NCI-H2107 treated with DMSO at 0.1 percent for 48 hours (cell line): ENCODE measurements at regions not wholly inside any gene's neighbourhood (a gene's known extent, or its start where the extent isn't known, plus 50 kb on each side); places are given as distances from the start of the nearest gene placed in this dataset.
"Not testable (repeated sequence)": the region's sequence is repeated elsewhere in the genome, so short reads cannot be mapped to it uniquely, and the experiment has no call there.

ENCODE experiments used
- DNase-seq: peaks from one replicate; lab custom pipeline; 2025; ENCODE audit not compliant: unreplicated experiment; lab: John Stamatoyannopoulos, UW

- no peak for DNase-seq
These were observed 502.9 kb upstream of the PCDH10 start for GRCh38 chr4:132646186-132646585.

DNA sequence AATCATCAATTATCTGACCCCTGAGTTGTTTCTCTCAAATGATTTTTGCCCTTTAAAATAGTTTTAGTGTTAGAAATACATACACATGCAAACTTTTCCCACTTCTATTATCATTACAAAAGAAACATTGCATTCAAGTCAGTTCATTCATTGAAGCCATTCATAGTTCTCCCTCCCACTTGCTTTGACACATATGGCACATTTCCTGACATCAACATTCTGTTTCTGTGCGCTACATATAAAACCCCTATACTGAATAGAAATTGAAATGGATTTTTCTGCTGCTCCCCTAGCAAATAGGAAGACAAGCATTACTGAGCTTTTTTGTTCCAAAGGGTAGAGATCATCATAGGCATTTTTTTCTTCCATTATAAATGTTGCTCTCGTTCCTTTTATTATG lies 497.9 kb upstream of the PCDH10 start:
- DNase-seq, result no peak

- DNase-seq, result no peak
These were observed 488.9 kb upstream of the PCDH10 start for GRCh38 chr4:132660181-132660580.

DNA sequence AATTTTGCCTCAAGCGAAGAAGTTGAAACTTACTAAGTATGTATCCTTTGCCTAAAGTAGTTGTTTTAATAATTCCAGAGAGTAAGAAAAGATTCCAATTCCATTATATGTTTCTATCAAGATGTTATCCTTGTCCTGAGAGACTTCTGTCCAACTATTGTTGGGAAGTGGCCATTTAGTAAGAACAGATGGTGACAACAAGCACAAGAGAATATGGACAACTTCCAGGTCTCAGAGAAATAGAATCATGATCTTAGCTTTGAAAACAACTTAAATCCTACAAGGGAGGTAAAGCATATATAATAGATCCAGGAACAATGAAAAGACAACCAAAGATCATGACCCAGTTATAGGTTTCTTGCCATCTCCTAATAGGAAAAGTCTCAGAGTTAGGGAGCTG lies 486.6 kb upstream of the PCDH10 start:
- no peak for DNase-seq

DNA sequence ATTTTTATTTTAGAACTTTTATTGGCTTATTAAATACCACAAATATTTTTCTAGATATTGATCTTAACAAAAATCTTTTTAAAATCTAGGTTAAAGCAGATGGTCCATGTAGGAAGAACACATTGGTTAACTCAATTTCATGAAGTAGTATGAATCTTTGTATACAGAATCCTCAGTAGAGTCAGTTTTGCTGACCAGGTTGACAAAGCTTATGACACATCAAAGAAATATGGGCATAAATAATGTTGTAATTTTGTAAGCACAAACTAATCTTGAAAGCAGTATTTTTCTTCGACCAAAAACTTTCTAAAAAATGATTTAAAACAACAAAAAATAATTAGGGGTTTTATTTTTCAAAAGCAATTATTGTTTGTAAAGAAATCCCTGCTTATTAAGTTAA lies 479.3 kb upstream of the PCDH10 start:
- no peak for DNase-seq

DNA sequence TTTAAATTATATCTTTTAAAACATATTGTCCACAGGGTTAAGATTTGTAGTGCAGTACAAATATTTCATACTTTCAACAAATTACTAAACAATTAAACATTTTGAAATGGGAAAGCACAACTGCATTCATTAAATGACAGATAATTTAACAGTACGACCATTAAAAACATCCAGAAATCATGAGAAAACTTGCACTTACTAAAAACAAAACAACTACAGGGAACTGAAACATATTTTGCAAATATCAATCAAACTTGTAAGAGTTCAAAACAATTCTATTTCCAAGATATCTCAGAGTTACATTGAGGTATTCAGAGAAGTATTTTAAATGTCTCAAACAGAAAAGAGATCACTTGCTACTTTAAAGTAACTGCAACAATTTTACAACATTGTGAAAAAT lies 478.5 kb upstream of the PCDH10 start:
- DNase-seq, result no peak

- DNase-seq, result no peak
These were observed 465.1 kb upstream of the PCDH10 start for GRCh38 chr4:132683957-132684356.

- no peak for DNase-seq
These were observed 458.1 kb upstream of the PCDH10 start for GRCh38 chr4:132691026-132691425.

- no peak for DNase-seq
These were observed 457.4 kb upstream of the PCDH10 start for GRCh38 chr4:132691668-132692067.

GRCh38 chr4:132694775-132695174 lies 454.3 kb upstream of the PCDH10 start:
- DNase-seq, result no peak

DNA sequence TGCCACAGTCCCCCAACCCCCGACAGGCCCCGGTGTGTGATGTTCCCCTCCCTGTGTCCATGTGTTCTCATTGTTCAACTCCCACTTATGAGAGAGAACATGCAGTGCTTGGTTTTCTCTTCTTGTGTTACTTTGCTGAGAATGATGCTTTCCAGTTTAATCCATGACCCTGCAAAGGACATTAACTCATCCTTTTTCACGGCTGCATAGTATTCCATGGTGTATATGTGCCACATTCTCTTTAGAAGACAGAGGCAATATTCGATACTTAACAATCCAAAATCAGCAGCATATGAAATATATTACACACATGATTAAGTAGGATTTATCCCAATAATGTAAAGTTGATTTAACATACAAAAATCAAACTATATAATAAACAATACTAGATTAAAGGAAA lies 451.6 kb upstream of the PCDH10 start:
- not testable (repeated sequence) for DNase-seq

- no peak for DNase-seq
These were observed 441.1 kb upstream of the PCDH10 start for GRCh38 chr4:132707955-132708354.

DNA sequence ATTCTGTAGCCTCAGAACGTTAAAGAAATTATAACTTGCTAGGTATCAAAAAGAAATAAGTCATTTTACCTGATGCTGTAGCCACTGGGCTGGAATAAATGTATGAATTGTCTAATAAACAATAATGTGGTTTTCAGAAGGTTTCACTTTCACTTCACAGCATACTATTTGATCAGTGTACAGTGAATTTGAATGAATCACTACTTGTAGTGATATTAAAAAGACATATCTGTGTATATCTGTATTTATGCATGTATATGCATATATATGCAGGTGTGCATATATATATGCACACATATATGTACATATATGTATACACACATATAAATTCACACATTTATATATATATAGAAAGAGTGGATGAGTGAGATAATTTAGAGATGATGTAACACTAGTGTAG lies 440.0 kb upstream of the PCDH10 start:
- no peak for DNase-seq

- no peak for DNase-seq
These were observed 438.1 kb upstream of the PCDH10 start for GRCh38 chr4:132710971-132711370.

DNA sequence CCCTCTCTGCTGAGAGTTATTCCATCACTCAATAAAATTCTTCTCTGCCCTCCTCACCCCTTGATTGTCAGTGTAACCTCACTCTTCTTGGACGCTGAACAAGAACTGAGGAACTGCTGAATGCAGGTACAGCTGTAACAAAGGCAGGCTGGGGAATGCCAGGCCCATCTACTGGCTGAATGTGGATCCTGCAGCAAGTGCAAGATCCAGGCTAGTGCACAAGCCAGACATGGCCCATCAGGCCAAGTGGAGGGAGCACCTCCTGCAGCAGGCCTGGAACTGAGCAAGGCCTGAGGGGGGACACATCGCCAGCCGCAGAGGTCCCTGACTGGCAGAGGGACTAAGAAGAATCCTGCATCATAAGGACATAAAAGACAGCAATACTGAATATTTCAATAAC lies 411.8 kb upstream of the PCDH10 start:
- DNase-seq, result no peak

DNA sequence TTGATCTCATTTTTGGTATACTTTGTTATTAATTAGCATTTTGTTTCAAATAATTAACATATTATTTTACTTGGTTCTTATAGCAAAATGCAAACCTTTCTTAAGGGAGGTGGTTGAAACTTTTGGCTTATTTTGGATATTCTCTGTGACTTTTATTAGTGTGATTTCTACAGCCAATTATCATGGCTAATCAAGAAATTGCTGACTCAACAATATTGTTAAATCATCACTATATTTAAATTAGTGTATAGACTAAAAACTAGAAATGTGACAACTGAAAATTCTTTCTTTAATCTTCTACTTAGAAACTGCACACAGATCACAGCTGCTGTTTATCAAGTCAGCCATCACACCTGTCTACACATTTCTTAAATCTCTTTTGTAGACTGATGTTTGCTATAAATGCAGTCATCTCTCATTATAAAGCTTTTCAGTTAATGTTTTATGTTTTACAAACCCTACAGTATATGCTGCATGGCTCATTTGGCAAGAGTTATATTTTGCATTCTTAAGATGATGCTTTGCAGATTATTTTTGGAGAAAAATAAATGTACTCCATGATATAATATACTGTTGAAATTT lies 389.8 kb upstream of the PCDH10 start:
- DNase-seq, result no peak

GRCh38 chr4:132763465-132763864 lies 385.6 kb upstream of the PCDH10 start:
- DNase-seq, result no peak

DNA sequence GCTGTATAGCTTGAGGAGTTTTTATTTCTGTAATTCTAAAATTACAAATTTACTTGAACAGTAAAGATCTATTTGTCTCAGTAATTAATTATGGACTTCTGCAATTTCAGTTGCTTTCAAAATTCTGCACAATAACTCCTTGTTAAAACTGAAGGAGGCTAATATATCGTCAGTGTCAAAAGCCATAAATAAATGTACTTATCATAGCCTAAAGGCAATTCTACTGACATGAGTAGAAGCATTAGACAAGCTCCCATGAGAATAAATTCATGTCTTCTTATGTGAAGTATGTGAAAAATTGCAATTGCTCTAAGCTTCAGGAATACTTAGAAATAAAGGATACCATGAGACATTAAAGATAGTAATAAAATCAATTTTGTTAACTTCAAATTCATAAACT lies 381.2 kb upstream of the PCDH10 start:
- no peak for DNase-seq

DNA sequence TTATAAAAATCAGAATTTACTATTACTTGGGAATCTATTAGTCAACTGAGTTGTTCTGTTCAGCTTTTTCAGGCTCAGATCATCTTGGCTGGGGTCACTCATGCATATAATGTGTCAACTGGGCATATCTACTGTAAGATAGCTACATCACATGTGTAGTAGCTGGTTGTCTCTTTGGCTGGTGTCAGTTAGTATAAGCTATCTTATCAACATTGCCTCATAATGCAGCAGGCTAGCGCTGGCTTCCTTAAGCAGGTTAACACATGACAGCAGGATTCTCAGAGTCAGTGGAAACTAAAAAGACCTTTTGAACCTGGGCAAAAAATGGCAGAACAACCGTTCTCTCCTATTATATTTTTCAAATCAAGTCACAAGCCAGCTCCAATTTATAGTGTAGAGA lies 378.3 kb upstream of the PCDH10 start:
- DNase-seq, result no peak

GRCh38 chr4:132792310-132792709 lies 356.8 kb upstream of the PCDH10 start:
- DNase-seq, result no peak

DNA sequence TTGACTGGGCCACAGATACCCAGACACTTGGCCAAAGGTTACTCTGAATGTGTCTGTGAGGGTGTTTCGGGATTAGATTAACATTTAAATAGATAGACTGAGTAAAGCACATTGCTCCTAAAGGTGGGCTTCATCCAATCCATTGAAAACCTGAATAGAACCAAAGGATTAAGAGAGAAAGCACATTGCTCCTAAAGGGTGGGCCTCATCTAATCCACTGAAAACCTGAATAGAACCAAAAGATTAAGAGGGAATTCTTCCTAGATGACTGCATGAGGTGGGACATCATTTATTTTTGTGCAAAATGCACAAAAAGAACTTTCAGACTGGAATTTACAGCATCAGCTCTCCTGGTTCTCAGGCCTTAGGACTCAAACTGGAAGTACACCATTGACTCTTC lies 351.2 kb upstream of the PCDH10 start:
- no peak for DNase-seq

GRCh38 chr4:132809298-132810032 lies 339.6 kb upstream of the PCDH10 start:
- DNase-seq, result no peak

DNA sequence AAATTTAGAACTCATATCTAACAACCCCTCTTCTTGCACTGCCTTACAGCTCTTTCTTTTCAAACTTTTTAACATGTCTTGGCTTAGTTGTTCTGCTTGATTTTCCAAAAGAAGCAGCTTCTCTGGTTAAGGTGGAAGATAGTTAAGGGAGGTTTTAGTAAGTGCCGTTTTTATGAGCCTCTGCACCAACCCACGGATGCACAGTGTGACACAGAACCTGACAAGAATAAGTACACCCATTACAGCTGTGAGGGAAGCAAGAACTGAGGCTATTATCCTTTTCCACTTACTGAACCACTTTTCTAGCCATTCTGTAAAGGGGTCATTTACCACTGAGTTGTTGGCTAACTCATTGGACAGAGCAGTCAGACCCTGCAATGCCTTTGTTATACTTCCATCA lies 336.0 kb upstream of the PCDH10 start:
- DNase-seq, result not testable (repeated sequence)
